SW 1271 (cell line): ENCODE measurements at regions not wholly inside any gene's neighbourhood (a gene's known extent, or its start where the extent isn't known, plus 50 kb on each side); places are given as distances from the start of the nearest gene placed in this dataset.
"Not testable (repeated sequence)": the region's sequence is repeated elsewhere in the genome, so short reads cannot be mapped to it uniquely, and the experiment has no call there.

ENCODE experiments used
- DNase-seq, 2 experiments: peaks; one replicate each; lab custom pipeline; 2025; lab: John Stamatoyannopoulos, UW

- DNase-seq, result no peak
These were observed 441.5 kb upstream of the PCDH15 start for GRCh38 chr10:55242544-55242943.

GRCh38 chr10:55237462-55237861 lies 436.4 kb upstream of the PCDH15 start:
- no peak for DNase-seq

GRCh38 chr10:55233505-55233904 lies 432.5 kb upstream of the PCDH15 start:
- no peak for DNase-seq

GRCh38 chr10:55233090-55233489 lies 432.1 kb upstream of the PCDH15 start:
- DNase-seq, result no peak

- DNase-seq, result no peak
These were observed 431.5 kb upstream of the PCDH15 start for GRCh38 chr10:55232553-55232952.

GRCh38 chr10:55227967-55228366 lies 426.9 kb upstream of the PCDH15 start:
- DNase-seq, result no peak

- no peak for DNase-seq
These were observed 423.2 kb upstream of the PCDH15 start for GRCh38 chr10:55224007-55224781.

GRCh38 chr10:55223352-55223751 lies 422.3 kb upstream of the PCDH15 start:
- no peak for DNase-seq

GRCh38 chr10:55220975-55221374 lies 419.9 kb upstream of the PCDH15 start:
- no peak for DNase-seq

GRCh38 chr10:55215699-55216098 lies 414.7 kb upstream of the PCDH15 start:
- no peak for DNase-seq

- DNase-seq, result no peak
These were observed 413.6 kb upstream of the PCDH15 start for GRCh38 chr10:55214608-55215007.

- DNase-seq, result no peak
These were observed 411.0 kb upstream of the PCDH15 start for GRCh38 chr10:55212051-55212450.

- no peak for DNase-seq
These were observed 402.8 kb upstream of the PCDH15 start for GRCh38 chr10:55203874-55204273.

GRCh38 chr10:55203319-55203718 lies 402.3 kb upstream of the PCDH15 start:
- DNase-seq, result no peak

GRCh38 chr10:55200020-55200419 lies 399.0 kb upstream of the PCDH15 start:
- DNase-seq, result no peak

- no peak for DNase-seq
These were observed 390.3 kb upstream of the PCDH15 start for GRCh38 chr10:55191236-55191860.

- DNase-seq, result no peak
These were observed 383.0 kb upstream of the PCDH15 start for GRCh38 chr10:55183993-55184392.

- DNase-seq, result no peak
These were observed 379.3 kb upstream of the PCDH15 start for GRCh38 chr10:55180357-55180756.

- peak in 1 of 2 experiments; percentile 2 for DNase-seq
These were observed 373.4 kb upstream of the PCDH15 start for GRCh38 chr10:55174419-55174818.

GRCh38 chr10:55169493-55169892 lies 368.5 kb upstream of the PCDH15 start:
- DNase-seq, result no peak

- DNase-seq, result no peak
These were observed 367.3 kb upstream of the PCDH15 start for GRCh38 chr10:55168343-55168742.

- no peak for DNase-seq
These were observed 362.5 kb upstream of the PCDH15 start for GRCh38 chr10:55163388-55163979.

- DNase-seq, result not testable (repeated sequence)
These were observed 361.3 kb upstream of the PCDH15 start for GRCh38 chr10:55162321-55162720.
